ENCODE measurements at regions not wholly inside any gene's neighbourhood (a gene's known extent, or its start where the extent isn't known, plus 50 kb on each side); places are given as distances from the start of the nearest gene placed in this dataset.
A peak's percentile ranks its signal among the peaks of the same experiment; 100 is the strongest.
"Not testable (repeated sequence)": the region's sequence is repeated elsewhere in the genome, so short reads cannot be mapped to it uniquely, and the experiment has no call there.

- TF ChIP-seq JUND (IDR thresholded peaks at IDR 0.05; ENCODE audit: low read depth) = no peak
- DNase-seq (ENCODE audit: low read depth in 1 of 2, low spot score in 1 of 2) = no peak
- in situ Hi-C loops (cut with HindIII; ENCODE audit: low pct_unique_long_range_greater_than_20kb, low sequenced_read_pairs) = no loop called here
Observed at GRCh38 chr7:104074529-104074928, 85.1 kb upstream of the RELN start.

GRCh38 chr7:104071641-104072040 lies 82.2 kb upstream of the RELN start:
- DNase-seq (ENCODE audit: low read depth in 1 of 2, low spot score in 1 of 2); in situ Hi-C loops (cut with HindIII; ENCODE audit: low pct_unique_long_range_greater_than_20kb, low sequenced_read_pairs): not testable (repeated sequence)

- no peak for TF ChIP-seq JUND (IDR thresholded peaks at IDR 0.05; ENCODE audit: low read depth)
- in situ Hi-C loops (cut with HindIII; ENCODE audit: low pct_unique_long_range_greater_than_20kb, low sequenced_read_pairs) = no loop called here
- no peak for DNase-seq (ENCODE audit: low read depth in 1 of 2, low spot score in 1 of 2)
Observed at GRCh38 chr7:104065491-104065890, 76.0 kb upstream of the RELN start.

- no peak for DNase-seq (ENCODE audit: low read depth in 1 of 2, low spot score in 1 of 2)
- TF ChIP-seq JUND (IDR thresholded peaks at IDR 0.05; ENCODE audit: low read depth) = no peak
- in situ Hi-C loops (cut with HindIII; ENCODE audit: low pct_unique_long_range_greater_than_20kb, low sequenced_read_pairs) = no loop called here
Observed at GRCh38 chr7:104064969-104065387, 75.5 kb upstream of the RELN start.

- DNase-seq (ENCODE audit: low read depth in 1 of 2, low spot score in 1 of 2); in situ Hi-C loops (cut with HindIII; ENCODE audit: low pct_unique_long_range_greater_than_20kb, low sequenced_read_pairs): not testable (repeated sequence)
Observed at GRCh38 chr7:104063797-104064196, 74.3 kb upstream of the RELN start.

GRCh38 chr7:104061652-104062051 lies 72.2 kb upstream of the RELN start:
- no peak for DNase-seq (ENCODE audit: low read depth in 1 of 2, low spot score in 1 of 2)
- in situ Hi-C loops (cut with HindIII; ENCODE audit: low pct_unique_long_range_greater_than_20kb, low sequenced_read_pairs) = no loop called here
- TF ChIP-seq JUND (IDR thresholded peaks at IDR 0.05; ENCODE audit: low read depth) = no peak

- DNase-seq (ENCODE audit: low read depth in 1 of 2, low spot score in 1 of 2); in situ Hi-C loops (cut with HindIII; ENCODE audit: low pct_unique_long_range_greater_than_20kb, low sequenced_read_pairs): not testable (repeated sequence)
Observed at GRCh38 chr7:104059837-104060236, 70.4 kb upstream of the RELN start.

GRCh38 chr7:104059103-104059502 lies 69.6 kb upstream of the RELN start:
- TF ChIP-seq JUND (IDR thresholded peaks at IDR 0.05; ENCODE audit: low read depth) = no peak
- no peak for DNase-seq (ENCODE audit: low read depth in 1 of 2, low spot score in 1 of 2)
- in situ Hi-C loops (cut with HindIII; ENCODE audit: low pct_unique_long_range_greater_than_20kb, low sequenced_read_pairs) = no loop called here

- TF ChIP-seq JUND (IDR thresholded peaks at IDR 0.05; ENCODE audit: low read depth) = no peak
- in situ Hi-C loops (cut with HindIII; ENCODE audit: low pct_unique_long_range_greater_than_20kb, low sequenced_read_pairs) = no loop called here
- no peak for DNase-seq (ENCODE audit: low read depth in 1 of 2, low spot score in 1 of 2)
Observed at GRCh38 chr7:104054362-104054761, 64.9 kb upstream of the RELN start.

GRCh38 chr7:104052979-104053378 lies 63.5 kb upstream of the RELN start:
- no peak for DNase-seq (ENCODE audit: low read depth in 1 of 2, low spot score in 1 of 2)
- TF ChIP-seq JUND (IDR thresholded peaks at IDR 0.05; ENCODE audit: low read depth) = no peak
- in situ Hi-C loops (cut with HindIII; ENCODE audit: low pct_unique_long_range_greater_than_20kb, low sequenced_read_pairs) = no loop called here

- TF ChIP-seq JUND (IDR thresholded peaks at IDR 0.05; ENCODE audit: low read depth) = no peak
- in situ Hi-C loops (cut with HindIII; ENCODE audit: low pct_unique_long_range_greater_than_20kb, low sequenced_read_pairs) = no loop called here
- DNase-seq (ENCODE audit: low read depth in 1 of 2, low spot score in 1 of 2) = no peak
Observed at GRCh38 chr7:104048055-104048454, 58.6 kb upstream of the RELN start.

GRCh38 chr7:104045183-104045582 lies 55.7 kb upstream of the RELN start:
- DNase-seq (ENCODE audit: low read depth in 1 of 2, low spot score in 1 of 2) = peak; percentile 7 to 24
- TF ChIP-seq JUND (IDR thresholded peaks at IDR 0.05; ENCODE audit: low read depth) = no peak
- in situ Hi-C loops (cut with HindIII; ENCODE audit: low pct_unique_long_range_greater_than_20kb, low sequenced_read_pairs) = no loop called here

- DNase-seq (ENCODE audit: low read depth in 1 of 2, low spot score in 1 of 2) = no peak
- in situ Hi-C loops (cut with HindIII; ENCODE audit: low pct_unique_long_range_greater_than_20kb, low sequenced_read_pairs) = no loop called here
- no peak for TF ChIP-seq JUND (IDR thresholded peaks at IDR 0.05; ENCODE audit: low read depth)
Observed at GRCh38 chr7:104040666-104041065, 51.2 kb upstream of the RELN start.

- no peak for TF ChIP-seq JUND (IDR thresholded peaks at IDR 0.05; ENCODE audit: low read depth)
- in situ Hi-C loops (cut with HindIII; ENCODE audit: low pct_unique_long_range_greater_than_20kb, low sequenced_read_pairs) = no loop called here
Observed at GRCh38 chr7:104039363-104039762, 49.9 kb upstream of the RELN start.

More at GRCh38 chr7:104039363-104039762, 49.9 kb upstream of the RELN start:
- DNase-seq (ENCODE audit: low read depth in 1 of 2, low spot score in 1 of 2) = no peak
